Uterus (tissue), 2 donors: ENCODE measurements at regions not wholly inside any gene's neighbourhood (a gene's known extent, or its start where the extent isn't known, plus 50 kb on each side); places are given as distances from the start of the nearest gene placed in this dataset.

Experiments
- CTCF ChIP-seq, 4 experiments: fragments of 200-600 bp in 2 of 4; fragments of 450-650 bp in 2 of 4; sonication (generic) in 2 of 4; IDR thresholded peaks; one replicate each; pipeline ENCODE4 v1.5.1; 2016 to 2019; ENCODE audit warnings: antibody characterized with exemption in 4 of 4, mild to moderate bottlenecking in 2 of 4, moderate library complexity in 1 of 4
- POLR2A ChIP-seq, 2 donors: fragments of 450-650 bp; IDR thresholded peaks; one replicate each; pipeline ENCODE4 v1.6.1; 2016; ENCODE audit warnings: antibody characterized with exemption in 2 of 2, mild to moderate bottlenecking in 1 of 2, moderate library complexity in 1 of 2

GRCh38 chr4:8675906-8676305, 83.3 kb downstream of the CPZ start:
- TF ChIP-seq POLR2A (IDR thresholded peaks at IDR 0.05) (no peak), CTCF (IDR thresholded peaks at IDR 0.05) (no peak)
